GM11168 (cell line): ENCODE measurements at regions not wholly inside any gene's neighbourhood (a gene's known extent, or its start where the extent isn't known, plus 50 kb on each side); places are given as distances from the start of the nearest gene placed in this dataset.

Experiments used
- in situ Hi-C: fragments of 300-500 bp; cut with MboI; formaldehyde crosslinking; loops from one replicate; pipeline ENCODE4 v1.12.0; 2022; ENCODE audit warnings: low sequenced_read_pairs; ENCODE audit not compliant: unreplicated experiment

DNA sequence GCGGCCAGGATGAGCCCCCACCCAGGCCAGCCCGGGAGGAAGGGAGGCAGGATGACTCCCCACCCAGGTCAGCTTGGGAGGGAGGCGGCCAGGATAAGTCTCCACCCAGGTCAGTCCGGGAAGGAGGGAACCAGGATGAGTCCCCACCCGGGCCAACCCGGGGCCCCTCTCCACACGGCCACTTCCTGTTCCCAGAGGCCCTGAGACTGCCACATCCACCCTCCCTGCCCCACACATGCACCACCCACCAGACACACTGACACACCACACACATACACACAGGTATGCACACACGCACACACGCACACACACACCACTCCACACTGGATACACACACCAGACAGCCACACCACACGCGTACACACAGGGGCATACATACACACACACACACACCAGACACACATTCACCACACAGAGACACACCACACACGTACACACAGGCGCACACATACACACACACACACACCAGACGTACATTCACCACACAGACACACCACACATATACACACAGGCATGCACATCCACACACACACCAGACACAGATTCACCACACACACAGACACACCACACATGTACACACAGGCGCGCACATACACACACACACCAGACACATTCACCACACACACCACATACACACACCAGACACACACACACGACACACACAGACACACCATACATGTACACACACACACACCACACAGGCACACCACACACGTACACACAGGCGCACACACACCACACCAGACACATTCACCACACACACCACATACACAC, 84.9 kb upstream of the PRR5 start:
- in situ Hi-C loops, result no loop called here

DNA sequence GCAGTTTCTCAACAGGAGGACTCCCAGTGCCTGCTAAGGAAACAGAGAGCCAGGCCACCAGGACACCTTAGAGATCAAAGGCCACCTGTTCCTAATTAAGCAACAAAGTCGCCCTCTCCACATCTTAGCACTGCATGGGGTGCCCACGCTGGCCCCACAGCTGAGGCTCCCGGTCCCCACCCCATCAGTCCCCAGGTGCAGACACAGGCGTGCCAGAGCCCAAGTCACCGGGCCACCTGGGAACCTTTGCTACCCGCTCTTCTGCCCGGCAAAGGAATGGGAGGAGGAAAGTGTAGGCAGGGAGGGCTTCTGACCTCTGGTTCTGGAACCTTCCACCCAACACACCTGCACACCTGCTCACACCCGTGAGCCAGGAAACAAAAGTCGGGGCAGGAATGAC, 85.5 kb upstream of the PRR5 start:
- in situ Hi-C loops, result no loop called here

DNA sequence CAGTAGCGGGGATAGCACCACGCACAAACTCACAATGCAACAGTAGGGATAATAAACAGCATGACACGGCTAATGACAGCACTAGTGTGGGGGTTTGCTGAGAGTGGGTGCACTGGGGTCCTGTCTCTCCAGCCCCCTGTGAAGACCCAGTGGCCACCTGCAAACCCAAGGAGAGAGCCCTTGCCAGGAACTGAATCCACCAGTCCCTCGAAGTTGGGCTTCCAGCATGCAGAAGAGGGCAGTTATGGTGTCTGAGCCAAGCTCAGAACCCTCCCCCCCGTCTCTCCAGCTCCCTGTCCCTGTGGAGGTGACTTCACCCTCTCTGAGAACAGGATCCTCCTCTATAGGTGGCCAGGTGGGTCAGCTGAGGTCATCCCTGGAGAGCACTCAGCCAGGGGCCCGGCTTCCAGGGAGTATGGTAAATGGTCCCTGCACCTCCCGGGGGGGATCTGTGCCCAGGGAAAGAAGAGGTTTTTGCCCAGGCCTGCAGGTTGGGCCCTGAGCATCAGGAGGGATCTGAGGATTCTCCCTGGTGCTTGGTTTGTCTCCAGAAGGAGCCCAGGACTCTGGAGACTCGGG, 86.3 kb upstream of the PRR5 start:
- in situ Hi-C loops, result no loop called here

DNA sequence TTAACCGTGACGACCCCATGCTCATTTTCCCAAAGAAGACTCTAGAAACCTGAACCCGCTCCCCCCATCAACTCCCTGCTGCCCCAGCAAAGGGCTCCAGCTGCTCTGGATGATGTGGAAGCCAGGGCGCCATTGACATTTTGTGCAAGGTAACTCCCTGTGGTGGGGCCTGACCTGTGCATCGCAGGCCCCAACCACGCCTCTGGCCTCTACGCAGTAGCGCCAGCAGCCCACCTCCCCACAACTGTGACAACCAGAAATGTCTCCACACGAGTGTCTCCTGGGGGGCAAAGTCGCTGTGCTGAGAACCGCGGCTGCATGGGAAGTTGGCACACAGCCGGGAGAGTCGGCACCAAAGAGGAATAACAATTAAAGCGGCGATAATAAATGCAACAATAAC, 86.9 kb upstream of the PRR5 start:
- in situ Hi-C loops, result no loop called here

DNA sequence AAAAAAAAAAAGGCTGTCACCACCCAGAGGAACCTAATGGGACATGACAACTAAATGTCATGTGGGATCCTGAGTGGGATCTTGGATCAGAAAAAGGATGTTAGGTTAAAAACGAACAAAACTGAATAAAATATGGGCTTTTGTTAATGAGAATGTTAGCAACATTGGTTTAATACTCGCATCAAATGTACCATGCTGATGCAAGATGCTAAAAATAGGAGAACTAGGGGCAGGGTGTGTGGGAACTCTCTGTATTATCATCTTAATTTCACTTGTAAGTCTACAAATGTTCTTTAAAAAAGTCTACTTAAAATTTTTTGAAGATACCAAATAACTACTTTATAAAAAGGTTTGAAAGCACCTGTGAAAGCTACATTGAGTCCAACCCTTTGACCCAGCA, 88.8 kb upstream of the PRR5 start:
- in situ Hi-C loops, result no loop called here

DNA sequence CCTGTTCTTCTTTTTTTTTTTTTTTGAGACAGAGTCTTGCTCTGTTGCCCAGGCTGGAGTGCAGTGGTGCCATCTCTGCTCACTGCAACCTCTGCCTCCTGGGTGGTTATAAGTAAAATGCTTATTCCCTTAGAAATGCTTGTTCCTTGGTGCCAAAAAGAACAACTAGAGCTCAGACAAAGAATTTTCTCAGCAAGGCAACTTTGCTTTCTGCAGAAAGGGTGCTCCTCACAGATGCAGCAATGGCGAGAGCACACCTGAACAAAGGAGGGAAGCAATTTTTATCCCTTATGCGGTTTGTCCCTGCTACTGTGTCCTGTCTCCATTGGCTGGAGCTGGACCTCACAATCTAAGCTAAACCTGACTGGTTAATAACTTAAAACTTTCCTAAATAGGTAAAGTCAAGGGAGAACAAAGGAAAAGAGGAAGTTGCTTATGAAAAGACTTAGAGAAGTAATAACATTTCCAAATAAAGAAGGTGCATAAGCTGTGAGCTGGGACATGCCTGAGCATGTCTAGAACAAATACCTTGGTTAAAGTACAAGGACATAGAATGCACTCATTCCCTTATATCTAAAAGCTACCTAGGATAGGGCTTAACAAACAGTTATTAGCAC, 90.0 kb upstream of the PRR5 start:
- in situ Hi-C loops, result no loop called here

DNA sequence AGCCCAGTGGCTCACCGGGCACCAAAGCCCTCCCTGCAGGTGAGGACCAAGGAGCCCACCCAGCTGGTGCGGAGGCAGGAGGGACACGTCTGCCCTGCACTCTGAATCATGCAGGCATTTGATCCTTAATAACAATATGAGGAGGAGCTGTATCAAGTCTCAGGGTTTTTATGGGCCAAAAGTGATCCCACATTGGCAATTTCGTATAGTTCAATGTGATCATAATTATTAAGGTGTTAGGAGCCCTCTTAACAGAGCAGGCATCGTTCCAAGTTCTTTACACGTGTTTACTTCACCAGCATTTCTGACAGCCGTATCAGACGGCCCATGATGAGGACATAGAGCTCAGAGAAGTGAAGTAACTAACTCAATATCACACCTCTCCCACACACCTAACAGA, 91.9 kb upstream of the PRR5 start:
- in situ Hi-C loops, result no loop called here

DNA sequence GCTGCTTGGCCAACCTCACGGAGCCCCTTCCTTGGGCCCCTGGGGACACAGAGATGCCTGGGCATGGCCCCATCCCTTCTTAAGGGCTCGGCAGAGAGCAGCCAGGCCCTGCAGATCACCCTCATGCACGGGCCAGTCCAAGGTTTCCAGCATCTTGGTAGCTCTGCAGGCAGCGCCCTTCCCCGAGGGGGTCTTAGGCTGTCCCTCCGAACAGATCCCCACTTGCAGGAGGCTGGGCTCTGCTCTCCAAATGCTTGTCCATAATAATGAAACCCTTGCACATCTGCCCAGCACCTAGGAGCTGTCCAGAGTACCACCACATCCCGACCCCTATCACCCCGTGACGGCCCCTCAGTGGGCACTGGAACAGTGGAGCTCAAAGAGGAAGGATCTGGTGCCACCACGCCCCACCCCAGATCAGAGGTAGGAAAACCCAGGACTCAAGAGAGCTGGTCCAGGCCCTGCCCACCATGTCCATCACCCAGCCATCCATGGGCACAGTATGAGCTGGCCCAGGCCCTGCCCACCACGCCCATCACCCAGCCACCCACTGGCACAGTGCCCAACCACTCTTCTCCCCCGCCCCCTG, 92.5 kb upstream of the PRR5 start:
- in situ Hi-C loops, result no loop called here

DNA sequence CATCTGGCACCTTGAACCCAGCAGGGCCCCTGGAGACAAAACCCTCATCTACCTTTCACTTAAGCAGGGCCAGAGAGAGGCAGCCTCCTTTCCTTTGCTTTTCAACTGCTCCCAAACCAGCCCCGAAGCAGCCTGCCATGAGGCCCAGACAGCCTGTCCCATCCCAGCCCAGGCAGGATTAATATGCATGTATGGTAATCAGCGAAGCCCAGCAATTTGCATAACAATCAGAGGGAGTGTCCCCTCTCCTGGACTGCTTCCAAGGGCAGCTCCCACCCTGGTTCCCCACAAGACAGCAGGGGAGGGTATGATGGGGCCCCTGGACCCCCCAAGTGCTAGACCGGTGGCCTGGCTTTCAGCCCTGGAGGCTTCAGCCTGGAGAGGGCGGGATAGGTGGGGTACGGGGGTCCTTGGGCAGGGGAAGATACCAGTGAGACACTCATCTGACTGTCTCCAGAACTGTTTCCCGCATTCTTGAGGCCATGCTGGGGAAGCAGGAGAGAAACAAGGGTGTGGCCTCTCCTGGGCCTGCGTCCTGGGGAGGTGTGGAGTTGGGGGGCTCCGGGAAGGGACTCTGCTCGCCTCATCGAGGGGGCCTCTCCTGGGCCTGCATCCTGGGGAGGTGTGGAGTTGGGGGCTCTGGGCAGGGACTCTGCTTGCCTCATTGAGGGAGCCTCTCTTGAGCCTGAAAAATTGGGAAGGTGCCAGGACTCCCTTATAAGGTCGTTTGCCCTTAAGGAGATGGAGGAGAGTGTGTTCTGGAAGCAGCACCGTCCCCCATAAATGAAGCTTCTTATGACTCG, 93.2 kb upstream of the PRR5 start:
- in situ Hi-C loops, result no loop called here

DNA sequence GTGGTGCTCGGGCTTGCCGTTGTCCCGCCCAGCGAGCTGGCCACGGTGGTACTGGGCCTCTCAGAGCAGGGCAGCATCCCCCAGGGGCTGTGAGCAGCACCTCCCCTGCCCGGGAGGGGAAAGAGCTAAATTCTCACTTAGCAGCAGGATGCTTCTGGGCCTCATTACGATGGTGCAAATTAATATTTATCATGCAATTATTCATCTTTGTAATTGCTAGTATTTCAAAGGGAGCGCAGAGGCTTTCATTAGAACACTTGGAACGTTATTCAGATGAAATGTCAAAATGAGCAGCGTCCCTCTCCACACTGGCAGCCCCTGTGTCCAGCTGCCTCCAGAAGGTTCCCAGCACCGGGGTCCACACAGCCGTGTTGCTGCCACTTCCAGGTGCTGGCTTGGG, 95.9 kb upstream of the PRR5 start:
- in situ Hi-C loops, result no loop called here

DNA sequence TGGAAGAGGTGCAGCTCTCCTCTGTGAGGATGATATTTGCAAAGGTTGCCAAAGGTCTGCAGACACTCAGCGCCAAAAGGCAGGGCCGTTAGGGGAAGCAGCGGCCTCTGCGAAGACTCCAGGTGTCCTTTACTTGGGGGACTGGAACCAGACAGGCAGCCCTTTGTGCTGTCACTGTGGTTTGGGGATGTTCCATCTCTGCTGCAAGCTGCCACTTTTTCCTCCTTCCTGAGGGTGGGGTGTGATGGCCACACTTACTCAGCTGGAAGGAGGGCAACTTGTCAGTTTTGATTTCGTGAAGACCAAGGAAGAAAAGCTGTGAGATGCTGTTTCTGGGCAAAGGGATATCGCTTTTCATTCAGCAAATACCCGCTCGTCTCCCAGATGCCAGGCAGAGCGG, 96.5 kb upstream of the PRR5 start:
- in situ Hi-C loops, result no loop called here

DNA sequence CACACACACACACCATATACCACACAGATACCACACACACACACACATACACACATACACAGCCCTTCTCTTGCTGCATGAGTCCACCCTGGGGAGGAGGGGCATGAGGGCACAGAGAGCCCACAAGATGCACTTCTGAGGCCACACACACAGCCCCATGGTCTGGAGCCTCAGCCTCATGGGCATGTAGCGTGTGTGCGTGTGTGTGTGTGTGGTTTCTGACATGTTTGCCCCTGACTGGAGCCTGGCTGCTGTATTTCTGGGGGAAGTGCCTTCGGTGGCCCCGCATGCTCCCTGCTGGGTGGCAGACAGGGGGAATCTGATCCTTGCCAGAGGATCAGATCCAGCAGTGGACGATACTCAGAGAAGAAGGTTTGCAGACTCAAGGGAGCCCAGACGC, 97.0 kb upstream of the PRR5 start:
- in situ Hi-C loops, result no loop called here

DNA sequence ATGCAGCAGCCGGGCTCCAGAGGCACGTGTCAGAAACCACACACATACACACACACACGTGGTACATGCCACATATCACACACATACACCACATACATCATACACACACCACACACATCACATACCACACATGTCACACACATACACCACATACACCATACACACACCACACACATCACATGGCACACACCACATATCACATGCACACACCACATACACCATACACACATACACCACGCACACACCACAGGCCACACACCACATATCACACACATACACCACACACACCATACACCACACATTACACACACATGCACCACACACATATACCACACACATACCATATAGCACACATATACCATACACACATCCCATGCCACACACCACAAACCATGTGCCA, 97.5 kb upstream of the PRR5 start:
- in situ Hi-C loops, result no loop called here

DNA sequence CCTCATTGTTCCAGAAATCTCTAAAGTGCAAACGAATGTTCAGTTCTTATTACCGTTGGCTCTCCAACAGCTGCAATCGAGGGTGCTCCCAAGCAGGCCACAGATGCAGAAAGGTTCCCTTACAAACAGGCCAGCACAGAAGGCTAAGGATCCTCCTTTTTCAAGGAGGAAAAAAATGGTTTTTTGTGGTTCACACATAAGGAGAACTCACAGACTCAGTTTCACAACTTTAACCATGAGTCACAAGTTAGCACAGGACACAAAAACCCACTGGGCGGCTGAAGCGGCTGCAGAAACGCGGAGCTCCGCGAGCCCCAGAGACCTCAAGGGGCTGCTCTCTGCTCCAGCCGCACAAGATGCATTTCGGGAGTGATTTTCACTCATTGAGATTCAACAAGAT, 98.2 kb upstream of the PRR5 start:
- in situ Hi-C loops, result no loop called here

DNA sequence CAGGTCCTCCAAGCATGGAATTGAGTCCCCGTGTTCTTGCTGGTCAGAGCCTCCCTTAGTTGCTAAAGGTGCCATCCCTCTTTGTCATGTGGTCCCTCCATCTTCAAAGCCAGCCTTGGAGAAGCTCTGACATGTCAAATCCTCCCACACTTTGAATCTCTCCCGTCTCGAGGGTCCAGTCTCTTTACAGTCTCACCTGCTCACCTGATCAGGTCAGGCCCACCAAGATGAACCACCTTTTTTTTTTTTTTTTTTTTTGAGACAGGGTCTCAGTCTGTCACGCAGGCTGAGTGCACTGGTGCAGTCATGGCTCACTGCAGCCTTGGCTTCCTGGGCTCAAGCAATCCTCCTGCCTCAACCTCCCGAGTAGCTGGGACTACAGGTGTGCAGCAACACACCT, 100.3 kb upstream of the PRR5 start:
- in situ Hi-C loops, result no loop called here

DNA sequence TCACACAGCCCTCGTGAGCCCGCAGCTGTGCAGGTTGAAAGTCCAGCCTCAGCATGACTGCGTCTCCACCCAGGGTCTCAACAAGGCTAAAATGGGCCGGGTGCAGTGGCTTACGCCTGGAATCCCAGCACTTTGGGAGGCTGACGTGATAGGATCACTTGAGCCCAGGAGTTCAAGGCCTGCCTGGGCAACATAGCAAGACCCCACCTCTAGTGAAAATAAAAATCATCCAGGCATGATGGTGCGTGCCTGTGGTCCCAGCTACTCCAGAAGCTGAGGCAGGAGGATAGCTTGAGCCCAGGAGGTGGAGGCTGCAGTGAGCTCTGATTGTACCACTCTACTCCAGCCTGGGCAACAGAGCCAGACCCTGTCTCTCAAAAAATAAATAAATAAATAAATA, 100.8 kb upstream of the PRR5 start:
- in situ Hi-C loops, result no loop called here

DNA sequence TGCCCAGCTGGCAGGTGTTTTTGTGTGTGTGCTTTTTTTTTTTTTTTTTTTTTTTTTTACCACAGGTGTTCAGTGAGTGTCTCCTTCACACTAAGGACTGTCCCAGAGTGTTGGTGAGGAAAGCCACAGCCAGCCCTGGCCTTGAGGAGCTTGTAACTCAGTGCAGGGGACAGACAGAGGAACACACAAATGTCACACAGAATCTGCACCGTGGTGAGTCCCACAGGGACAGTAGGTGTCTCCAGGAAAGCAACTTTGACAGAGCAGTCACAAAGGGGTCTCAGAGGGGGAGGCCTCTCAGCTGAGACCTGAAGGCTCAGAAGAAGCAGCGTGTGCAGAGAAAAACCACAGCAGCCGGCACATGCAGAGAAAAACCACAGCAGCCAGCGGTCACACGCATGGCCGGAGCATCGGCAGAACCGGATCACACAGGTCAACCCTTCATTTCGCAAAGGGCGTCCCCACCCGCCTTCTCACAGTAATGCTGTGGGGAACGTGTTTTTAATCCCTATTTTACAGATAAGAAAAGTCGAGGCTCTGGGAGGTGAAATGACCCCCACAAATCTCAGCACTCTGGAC, 101.7 kb upstream of the PRR5 start:
- in situ Hi-C loops, result no loop called here

DNA sequence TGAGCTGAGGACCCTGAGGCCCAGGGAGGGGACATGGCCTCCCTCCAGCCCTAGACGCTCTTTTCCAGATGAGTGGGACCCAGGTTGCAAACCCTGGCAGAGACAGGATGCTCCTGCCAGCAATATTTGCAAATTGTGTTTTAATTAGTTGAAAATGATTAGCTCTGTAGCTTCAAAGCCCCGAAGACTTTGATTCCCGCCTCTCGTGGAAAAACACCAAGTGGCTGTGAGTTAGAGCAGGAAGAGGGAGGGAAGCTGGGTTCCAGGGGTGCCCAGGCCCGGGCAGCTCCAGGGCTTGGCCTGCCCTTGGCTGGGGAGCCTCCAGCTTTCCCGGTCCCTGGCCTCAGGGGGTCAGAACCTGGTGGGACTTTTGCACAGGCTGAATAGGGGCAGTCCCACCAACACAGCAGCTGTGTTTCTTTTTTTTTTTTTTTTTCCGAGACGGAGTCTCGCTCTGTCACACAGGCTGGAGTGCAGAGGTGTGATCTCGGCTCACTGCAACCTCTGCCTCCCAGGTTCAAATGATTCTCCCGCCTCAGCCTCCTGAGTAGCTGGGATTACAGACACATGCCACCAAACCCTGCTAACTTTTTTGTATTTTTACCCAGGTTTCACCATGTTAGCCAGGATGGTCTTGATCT, 101.6 kb upstream of the RTL6 start:
- in situ Hi-C loops, result no loop called here

DNA sequence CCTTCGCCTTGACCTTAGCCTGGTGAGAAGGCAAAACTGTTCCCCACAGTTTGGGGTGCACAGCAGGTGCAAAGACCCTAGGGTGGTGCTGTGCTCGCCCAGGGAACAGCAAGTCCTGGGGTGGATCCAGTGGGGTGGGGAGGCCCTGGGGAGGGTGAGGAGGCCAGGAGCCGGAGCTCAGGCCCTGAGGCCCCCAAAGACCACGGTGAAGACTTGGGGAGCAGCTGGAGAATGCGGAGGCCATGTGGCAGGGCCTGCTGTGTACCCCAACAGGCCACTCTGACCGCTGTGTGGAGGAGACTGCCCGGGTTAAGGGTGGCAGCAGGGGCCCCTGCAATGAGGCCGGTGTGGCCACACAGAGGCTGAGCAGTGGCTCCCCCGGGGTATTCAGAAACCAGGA, 101.1 kb upstream of the RTL6 start:
- in situ Hi-C loops, result no loop called here

DNA sequence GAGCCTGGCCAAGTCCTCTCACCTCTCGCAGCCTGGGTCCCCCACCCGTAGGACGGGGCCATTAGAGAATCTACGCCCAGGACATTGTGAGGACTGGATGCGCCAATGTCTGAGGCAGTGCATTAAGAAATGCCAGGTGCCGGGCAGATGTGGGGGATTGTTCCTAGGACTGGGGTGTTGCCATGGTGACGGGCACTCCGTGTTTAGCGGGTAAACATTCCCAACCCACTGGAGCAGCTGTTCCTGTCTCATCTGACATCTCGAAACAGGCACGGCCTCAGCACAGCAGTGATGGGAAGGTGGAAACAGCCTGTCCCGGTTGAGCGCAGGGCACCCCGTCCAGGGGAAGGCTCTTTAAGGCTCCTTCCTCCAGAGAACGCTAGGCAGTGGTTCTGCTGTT, 99.6 kb upstream of the RTL6 start:
- in situ Hi-C loops, result no loop called here
